Astrocyte of the spinal cord (primary cell): ENCODE measurements at regions not wholly inside any gene's neighbourhood (a gene's known extent, or its start where the extent isn't known, plus 50 kb on each side); places are given as distances from the start of the nearest gene placed in this dataset.

Experiments used
- DNase-seq: peaks from one replicate; pipeline ENCODE4 v3.0.0; 2011; ENCODE audit warnings: low read depth, low spot score
- H3K4me3 ChIP-seq: 2 replicates; pipeline ENCODE4 v1.5.1; 2011; ENCODE audit warnings: low read depth, mild to moderate bottlenecking, low read length, moderate library complexity
- CTCF ChIP-seq: IDR thresholded peaks from 2 replicates; pipeline ENCODE4 v1.5.1; 2012; ENCODE audit warnings: low read depth, mild to moderate bottlenecking, low read length, inconsistent platforms
- in situ Hi-C: cut with HindIII; loops from 2 replicates; pipeline ENCODE4 v1.10.0; 2017; ENCODE audit warnings: low sequenced_read_pairs

DNA sequence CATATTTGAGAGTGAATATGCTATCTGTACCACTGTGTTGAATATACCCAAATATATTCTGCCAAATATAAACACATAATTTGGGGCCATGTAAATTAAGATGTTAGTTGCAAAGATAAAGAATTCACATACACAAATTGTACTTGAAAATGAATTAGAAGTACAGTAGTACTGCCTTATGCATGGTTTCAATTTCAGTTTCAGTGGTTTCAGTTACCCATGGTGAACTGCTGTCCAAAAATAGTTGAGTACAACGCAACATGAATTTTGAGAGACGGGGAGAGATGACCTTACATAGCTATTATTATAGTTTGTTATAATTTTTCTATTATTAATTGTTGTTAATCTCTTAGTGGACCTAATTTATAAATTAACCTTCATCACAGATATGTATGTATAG lies 1313.0 kb upstream of the FAM98A start:
- TF ChIP-seq CTCF: no peak
- no peak for DNase-seq
- in situ Hi-C loops: no loop called here
- H3K4me3 ChIP-seq: no peak overlapping the region

DNA sequence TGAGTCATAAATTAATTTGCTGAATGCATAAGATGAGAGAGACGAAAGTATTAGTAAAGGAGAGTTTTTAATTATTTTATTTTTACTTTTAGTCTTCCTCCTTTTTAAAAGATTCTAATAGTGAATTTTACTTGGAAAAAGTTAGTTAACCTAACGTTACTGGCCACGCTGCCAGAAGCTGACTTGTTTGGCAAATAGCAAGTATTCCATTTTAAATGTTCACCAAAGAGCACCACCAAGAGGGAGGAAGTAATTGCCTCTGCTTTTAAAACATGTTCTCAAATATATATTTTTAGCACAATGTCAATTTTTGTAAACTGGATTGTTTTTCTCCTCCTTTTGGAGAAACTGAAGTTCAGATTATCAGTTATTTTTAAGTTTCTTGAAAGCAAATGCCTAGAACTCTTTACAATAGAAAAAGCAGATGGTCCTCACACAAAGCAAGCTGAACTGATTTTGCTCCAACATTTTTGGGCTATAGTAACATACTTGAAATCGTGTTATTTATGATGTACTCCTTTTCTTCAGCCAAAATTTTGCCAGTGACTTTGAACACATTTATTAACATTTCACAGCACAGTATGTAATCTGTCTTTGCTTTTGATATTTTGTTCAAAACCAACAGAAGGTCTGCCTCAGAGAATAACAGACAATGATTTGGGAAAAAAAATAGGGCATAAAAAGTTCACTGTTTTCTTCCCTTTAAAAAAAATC lies 1311.0 kb upstream of the FAM98A start:
- no peak for DNase-seq
- TF ChIP-seq CTCF: no peak
- in situ Hi-C loops: no loop called here
- no peak overlapping the region for H3K4me3 ChIP-seq

- TF ChIP-seq CTCF: no peak
- H3K4me3 ChIP-seq: no peak overlapping the region
- in situ Hi-C loops: no loop called here
- DNase-seq: no peak
Observed at GRCh38 chr2:34907812-34908211, 1308.7 kb upstream of the FAM98A start.

DNA sequence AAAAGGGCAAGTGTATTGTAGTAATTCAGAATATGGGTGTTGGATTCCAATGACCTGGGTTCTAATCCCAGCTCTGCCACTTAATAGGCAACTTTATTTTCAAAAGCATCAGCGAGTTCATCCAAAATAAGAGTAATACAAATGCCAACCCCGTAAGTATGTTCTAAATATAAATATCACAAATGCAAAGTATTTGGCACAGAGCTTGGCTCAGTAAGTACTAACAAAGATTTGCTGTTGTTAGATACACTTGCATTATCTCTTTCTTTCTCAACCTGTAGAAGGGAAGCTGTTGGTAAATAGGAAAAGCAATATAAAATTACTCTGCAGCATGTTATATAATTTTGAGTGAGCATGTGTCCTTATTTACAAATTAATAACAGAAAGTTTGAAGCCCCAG lies 1302.6 kb upstream of the FAM98A start:
- in situ Hi-C loops: no loop called here
- TF ChIP-seq CTCF: no peak

DNA sequence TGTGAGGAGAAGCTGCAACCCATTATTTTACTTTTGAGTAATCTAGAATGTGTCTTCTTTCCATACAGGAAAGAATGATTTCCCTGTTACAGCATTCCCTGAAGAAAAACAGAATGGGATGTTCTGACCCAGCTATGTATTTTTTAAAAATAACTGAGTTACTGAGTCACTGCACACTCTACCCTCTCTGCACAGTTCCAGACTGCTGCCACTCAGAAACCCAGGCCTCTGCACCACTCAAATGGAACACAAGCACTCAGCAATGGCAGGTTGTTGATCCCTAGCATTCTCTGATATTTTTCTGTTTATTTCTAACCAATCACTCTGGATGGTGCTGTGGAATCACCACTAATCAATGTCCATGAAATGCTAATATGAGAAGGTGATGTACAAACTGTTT lies 1300.0 kb upstream of the FAM98A start:
- in situ Hi-C loops: no loop called here
- DNase-seq: no peak
- no peak for TF ChIP-seq CTCF
- no peak overlapping the region for H3K4me3 ChIP-seq

More for the DNA sequence above, 1302.6 kb upstream of the FAM98A start:
- DNase-seq: no peak
- no peak overlapping the region for H3K4me3 ChIP-seq

DNA sequence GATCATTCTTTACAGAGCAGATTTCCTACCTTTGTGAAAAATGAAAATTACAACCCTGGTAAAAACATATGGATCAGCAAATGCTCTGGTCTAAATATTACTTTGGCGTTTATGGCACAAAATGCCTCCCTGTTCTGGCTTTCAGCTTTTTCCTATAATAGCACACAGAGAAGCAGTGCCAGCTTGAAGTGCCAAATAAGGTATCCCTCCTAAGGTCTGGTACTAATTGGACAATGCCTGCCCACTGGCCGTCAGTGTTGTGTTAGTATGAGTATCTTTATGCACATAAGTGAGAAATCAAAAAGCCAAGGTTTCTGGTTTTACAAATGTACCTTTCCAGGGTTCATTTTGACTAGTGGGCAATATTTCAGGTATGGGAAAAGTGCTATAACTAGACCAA lies 1293.7 kb upstream of the FAM98A start:
- in situ Hi-C loops: no loop called here
- H3K4me3 ChIP-seq: no peak overlapping the region
- no peak for DNase-seq
- TF ChIP-seq CTCF: no peak
